Skeletal muscle tissue (tissue), 3 donors: ENCODE measurements at regions not wholly inside any gene's neighbourhood (a gene's known extent, or its start where the extent isn't known, plus 50 kb on each side); places are given as distances from the start of the nearest gene placed in this dataset.

ENCODE experiments used
- H3K27ac ChIP-seq: one replicate; pipeline ENCODE4 v1.7.0; 2013; ENCODE audit warnings: mild to moderate bottlenecking, low read depth, low read length, inconsistent platforms
- H3K27me3 ChIP-seq, 3 donors: one replicate each; pipeline ENCODE4 v1.7.0; 2013; ENCODE audit warnings: low read length in 3 of 3; ENCODE audit not compliant: control insufficient read depth in 3 of 3, insufficient read depth in 3 of 3
- H3K36me3 ChIP-seq, 3 donors: one replicate each; pipeline ENCODE4 v1.7.0; 2013; ENCODE audit warnings: low read length in 3 of 3; ENCODE audit not compliant: control insufficient read depth in 3 of 3, insufficient read depth in 3 of 3
- H3K4me1 ChIP-seq, 3 donors: one replicate each; pipeline ENCODE4 v1.7.0; 2013; ENCODE audit warnings: low read length in 3 of 3, mild to moderate bottlenecking in 3 of 3; ENCODE audit not compliant: control insufficient read depth in 3 of 3, insufficient read depth in 3 of 3
- H3K4me3 ChIP-seq, 3 donors: one replicate each; pipeline ENCODE4 v1.7.0; 2013; ENCODE audit warnings: low read length in 3 of 3
- H3K9ac ChIP-seq, 3 donors: one replicate each; pipeline ENCODE4 v1.7.0; 2013; ENCODE audit warnings: low read length in 3 of 3, mild to moderate bottlenecking in 3 of 3, moderate library complexity in 2 of 3, low read depth in 1 of 3
- H3K9me3 ChIP-seq, 3 donors: one replicate each; pipeline ENCODE4 v1.7.0; 2013; ENCODE audit warnings: low read length in 3 of 3; ENCODE audit not compliant: control insufficient read depth in 3 of 3
- donor health status: Osteomylitis.

- Histone ChIP-seq H3K4me3 (no peak overlapping the region), H3K9me3 (no peaks in the 10 kb centered on the region), H3K4me1 (no peaks in the 10 kb centered on the region), H3K9ac (no peak overlapping the region), H3K27me3 (no peaks in the 10 kb centered on the region), H3K27ac (no peak overlapping the region), H3K36me3 (no peaks in the 10 kb centered on the region)
These were observed 507.5 kb upstream of the SALL1 start for GRCh38 chr16:51658531-51658930.

- H3K4me3 ChIP-seq = no peak overlapping the region
- H3K36me3 ChIP-seq = no peaks in the 10 kb centered on the region
- H3K9ac ChIP-seq = no peak overlapping the region
- no peak overlapping the region for H3K27ac ChIP-seq
- H3K4me1 ChIP-seq = no peaks in the 10 kb centered on the region
- H3K27me3 ChIP-seq = no peaks in the 10 kb centered on the region
- H3K9me3 ChIP-seq = no peaks in the 10 kb centered on the region
These were observed 506.8 kb upstream of the SALL1 start for GRCh38 chr16:51657848-51658247.

DNA sequence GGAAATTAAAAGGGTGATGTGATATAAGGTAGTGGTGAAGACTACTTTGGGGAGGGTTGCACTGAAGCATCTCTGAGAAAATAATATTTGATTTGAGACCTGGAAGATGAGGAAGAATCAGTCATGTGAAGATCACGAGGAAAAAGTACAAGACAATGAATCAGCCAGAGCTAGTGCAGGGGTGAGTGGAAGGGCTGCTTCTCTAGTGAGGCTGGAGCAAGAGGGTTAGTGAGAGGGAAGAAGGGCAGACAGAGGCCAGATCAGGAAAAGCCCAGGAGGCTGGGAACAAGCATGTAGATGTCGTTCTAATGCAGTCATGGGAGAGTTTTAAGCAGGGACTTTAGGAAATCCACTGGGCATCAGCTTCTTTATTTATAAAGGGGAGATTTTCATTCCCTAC, 504.2 kb upstream of the SALL1 start:
- no peaks in the 10 kb centered on the region for H3K36me3 ChIP-seq
- H3K9ac ChIP-seq = no peak overlapping the region
- no peak overlapping the region for H3K27ac ChIP-seq
- H3K9me3 ChIP-seq = no peaks in the 10 kb centered on the region
- no peaks in the 10 kb centered on the region for H3K4me1 ChIP-seq
- no peaks in the 10 kb centered on the region for H3K27me3 ChIP-seq
- H3K4me3 ChIP-seq = no peak overlapping the region

- Histone ChIP-seq H3K4me3 (no peak overlapping the region), H3K9me3 (peaks cover 0 to 4% (median 3%) of the 10 kb centered on the region in 3 donors), H3K36me3 (no peaks in the 10 kb centered on the region), H3K27ac (no peak overlapping the region), H3K9ac (no peak overlapping the region), H3K27me3 (no peaks in the 10 kb centered on the region), H3K4me1 (no peaks in the 10 kb centered on the region)
These were observed 500.0 kb upstream of the SALL1 start for GRCh38 chr16:51651061-51651466.

GRCh38 chr16:51649631-51650030, 498.6 kb upstream of the SALL1 start:
- Histone ChIP-seq H3K4me1 (no peaks in the 10 kb centered on the region), H3K9me3 (peaks cover 0 to 4% (median 3%) of the 10 kb centered on the region in 3 donors), H3K36me3 (no peaks in the 10 kb centered on the region), H3K9ac (no peak overlapping the region), H3K27me3 (no peaks in the 10 kb centered on the region), H3K4me3 (no peak overlapping the region), H3K27ac (no peak overlapping the region)

DNA sequence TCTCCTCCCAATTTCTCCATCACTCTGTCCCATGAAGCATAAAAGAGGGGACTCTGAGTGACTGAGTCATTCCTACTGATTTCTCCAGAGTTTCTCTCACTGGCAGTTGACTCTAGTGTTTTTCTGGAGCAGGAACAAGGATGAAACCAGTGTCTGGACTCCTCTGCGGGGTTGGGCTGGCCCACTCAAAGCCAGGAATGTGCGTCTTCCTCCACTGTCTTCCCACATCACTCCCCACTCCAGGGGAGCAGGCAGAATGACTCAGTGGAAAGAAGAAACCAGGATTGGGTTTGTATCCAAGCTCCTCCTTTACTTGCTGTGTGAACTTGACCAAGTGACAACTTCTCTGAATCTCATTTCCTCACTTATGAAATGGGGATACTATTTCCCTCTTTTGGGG, 497.5 kb upstream of the SALL1 start:
- Histone ChIP-seq H3K4me1 (no peaks in the 10 kb centered on the region), H3K36me3 (no peaks in the 10 kb centered on the region), H3K9ac (no peak overlapping the region), H3K27ac (no peak overlapping the region), H3K27me3 (no peaks in the 10 kb centered on the region), H3K9me3 (peaks cover 0 to 5% (median 4%) of the 10 kb centered on the region in 3 donors), H3K4me3 (no peak overlapping the region)

- Histone ChIP-seq H3K36me3 (no peaks in the 10 kb centered on the region), H3K9me3 (peaks cover 0 to 2% (median 0%) of the 10 kb centered on the region in 3 donors), H3K27ac (no peak overlapping the region), H3K4me1 (no peaks in the 10 kb centered on the region), H3K9ac (no peak overlapping the region), H3K27me3 (no peaks in the 10 kb centered on the region), H3K4me3 (no peak overlapping the region)
These were observed 490.2 kb upstream of the SALL1 start for GRCh38 chr16:51641191-51641765.

GRCh38 chr16:51640196-51640595, 489.1 kb upstream of the SALL1 start:
- Histone ChIP-seq H3K4me1 (no peaks in the 10 kb centered on the region), H3K27me3 (no peaks in the 10 kb centered on the region), H3K4me3 (no peak overlapping the region), H3K36me3 (no peaks in the 10 kb centered on the region), H3K9ac (no peak overlapping the region), H3K9me3 (peaks cover 0 to 3% (median 0%) of the 10 kb centered on the region in 3 donors), H3K27ac (no peak overlapping the region)

- Histone ChIP-seq H3K4me3 (no peak overlapping the region), H3K27ac (no peak overlapping the region), H3K36me3 (no peaks in the 10 kb centered on the region), H3K4me1 (no peaks in the 10 kb centered on the region), H3K9me3 (peaks cover 0 to 2% (median 0%) of the 10 kb centered on the region in 3 donors), H3K9ac (no peak overlapping the region), H3K27me3 (no peaks in the 10 kb centered on the region)
These were observed 487.5 kb upstream of the SALL1 start for GRCh38 chr16:51638339-51639135.

- Histone ChIP-seq H3K4me1 (no peaks in the 10 kb centered on the region), H3K9me3 (peaks cover 0 to 2% (median 0%) of the 10 kb centered on the region in 3 donors), H3K36me3 (no peaks in the 10 kb centered on the region), H3K9ac (no peak overlapping the region), H3K4me3 (no peak overlapping the region), H3K27ac (no peak overlapping the region), H3K27me3 (no peaks in the 10 kb centered on the region)
These were observed 486.7 kb upstream of the SALL1 start for GRCh38 chr16:51637770-51638094.
